Chondrocyte (in vitro differentiated cells): ENCODE measurements at regions not wholly inside any gene's neighbourhood (a gene's known extent, or its start where the extent isn't known, plus 50 kb on each side); places are given as distances from the start of the nearest gene placed in this dataset.

Source experiments
- DNase-seq: peaks from one replicate; pipeline ENCODE4 v3.0.0; 2021; ENCODE audit warnings: mixed read lengths, low spot score
- H3K27ac Mint-ChIP-seq: one replicate; pipeline ENCODE4 v1.8.0; 2021; ENCODE audit warnings: mild to moderate bottlenecking, moderate library complexity, mixed read lengths; ENCODE audit not compliant: unreplicated experiment
- H3K27me3 Mint-ChIP-seq: 2 replicates; pipeline ENCODE4 v1.8.0; 2021; ENCODE audit warnings: low read depth, mixed read lengths
- H3K36me3 Mint-ChIP-seq: 2 replicates; pipeline ENCODE4 v1.8.0; 2021; ENCODE audit warnings: low read depth, mixed read lengths
- H3K4me1 Mint-ChIP-seq: 2 replicates; pipeline ENCODE4 v1.8.0; 2021; ENCODE audit warnings: low read depth, mild to moderate bottlenecking, mixed read lengths
- H3K4me3 Mint-ChIP-seq: one replicate; pipeline ENCODE4 v1.8.0; 2021; ENCODE audit warnings: mild to moderate bottlenecking, moderate library complexity, mixed read lengths; ENCODE audit not compliant: unreplicated experiment
- H3K9me3 Mint-ChIP-seq: 2 replicates; pipeline ENCODE4 v1.8.0; 2021; ENCODE audit warnings: low read depth, mixed read lengths
- TF ChIP-seq, protein P1 (sequence below): fragments of 200-600 bp; sonication (generic); IDR thresholded peaks from 2 replicates; pipeline ENCODE4 v1.5.0; 2021; ENCODE audit warnings: antibody characterized with exemption, mild to moderate bottlenecking, moderate library complexity

- Mint-ChIP-seq H3K27me3 (no peaks in the 10 kb centered on the region), H3K4me3 (no peak overlapping the region), H3K27ac (no peak overlapping the region)
These were observed 277.4 kb upstream of the PHYHIPL start for GRCh38 chr10:58898854-58899573.

DNA sequence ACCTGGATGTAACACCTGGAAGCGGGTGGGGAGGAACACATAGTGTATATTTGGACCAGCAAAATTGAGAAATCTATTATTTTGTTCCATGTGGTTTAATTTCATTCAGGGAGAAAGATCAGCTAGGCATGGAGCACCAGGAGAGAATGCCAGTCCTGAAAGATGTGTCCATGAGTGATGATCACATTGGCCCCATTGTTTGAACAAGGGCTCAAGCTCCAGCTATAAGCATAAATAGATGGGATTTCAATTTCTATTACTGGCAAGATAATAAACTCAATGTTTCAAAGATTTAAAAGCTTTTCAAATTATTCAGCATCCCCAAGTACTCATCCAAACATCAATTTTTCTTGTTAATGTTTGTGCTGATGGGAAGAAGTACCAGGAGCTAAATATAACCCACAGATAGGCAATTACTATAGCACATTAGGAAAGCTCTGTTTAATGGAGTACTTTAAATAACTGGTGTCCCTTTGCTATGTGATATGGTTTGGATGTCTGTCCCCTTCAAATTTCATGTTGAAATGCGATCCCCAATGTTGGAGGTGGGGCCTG, 275.3 kb upstream of the PHYHIPL start:
- H3K27me3 Mint-ChIP-seq = no peaks in the 10 kb centered on the region
- peaks cover 13% of the 10 kb centered on the region for H3K9me3 Mint-ChIP-seq
- no peak overlapping the region for H3K4me3 Mint-ChIP-seq
- H3K4me1 Mint-ChIP-seq = peaks cover 16% of the 10 kb centered on the region
- no peak overlapping the region for H3K27ac Mint-ChIP-seq
- TF ChIP-seq, protein P1, sequence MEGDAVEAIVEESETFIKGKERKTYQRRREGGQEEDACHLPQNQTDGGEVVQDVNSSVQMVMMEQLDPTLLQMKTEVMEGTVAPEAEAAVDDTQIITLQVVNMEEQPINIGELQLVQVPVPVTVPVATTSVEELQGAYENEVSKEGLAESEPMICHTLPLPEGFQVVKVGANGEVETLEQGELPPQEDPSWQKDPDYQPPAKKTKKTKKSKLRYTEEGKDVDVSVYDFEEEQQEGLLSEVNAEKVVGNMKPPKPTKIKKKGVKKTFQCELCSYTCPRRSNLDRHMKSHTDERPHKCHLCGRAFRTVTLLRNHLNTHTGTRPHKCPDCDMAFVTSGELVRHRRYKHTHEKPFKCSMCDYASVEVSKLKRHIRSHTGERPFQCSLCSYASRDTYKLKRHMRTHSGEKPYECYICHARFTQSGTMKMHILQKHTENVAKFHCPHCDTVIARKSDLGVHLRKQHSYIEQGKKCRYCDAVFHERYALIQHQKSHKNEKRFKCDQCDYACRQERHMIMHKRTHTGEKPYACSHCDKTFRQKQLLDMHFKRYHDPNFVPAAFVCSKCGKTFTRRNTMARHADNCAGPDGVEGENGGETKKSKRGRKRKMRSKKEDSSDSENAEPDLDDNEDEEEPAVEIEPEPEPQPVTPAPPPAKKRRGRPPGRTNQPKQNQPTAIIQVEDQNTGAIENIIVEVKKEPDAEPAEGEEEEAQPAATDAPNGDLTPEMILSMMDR = no peak
- DNase-seq = no peak
- H3K36me3 Mint-ChIP-seq = peaks cover 3% of the 10 kb centered on the region

More at GRCh38 chr10:58898854-58899573, 277.4 kb upstream of the PHYHIPL start:
- H3K9me3 Mint-ChIP-seq = peaks cover 13% of the 10 kb centered on the region
- DNase-seq = no peak
- H3K36me3 Mint-ChIP-seq = peaks cover 3% of the 10 kb centered on the region
- TF ChIP-seq, protein P1 = no peak
- peaks cover 21% of the 10 kb centered on the region for H3K4me1 Mint-ChIP-seq

DNA sequence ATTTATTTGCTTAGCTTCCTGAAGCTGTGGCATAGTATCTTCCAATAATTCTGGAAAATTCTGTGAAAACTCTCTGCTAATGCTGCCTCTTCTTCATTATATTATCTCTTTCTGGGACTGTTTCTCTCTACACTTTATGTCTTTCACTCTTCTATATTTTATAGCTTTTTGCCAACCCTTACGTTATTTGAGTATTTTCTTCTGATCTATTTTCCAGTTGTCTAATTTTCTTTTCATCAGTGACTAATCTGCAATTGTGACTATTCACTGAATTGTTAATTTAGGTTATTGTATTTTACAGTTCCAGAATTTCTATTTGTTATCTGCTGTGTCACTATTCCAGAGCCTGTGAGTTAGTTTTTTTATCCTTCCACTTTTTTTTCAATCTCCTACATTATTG, 273.4 kb upstream of the PHYHIPL start:
- peaks cover 13% of the 10 kb centered on the region for H3K9me3 Mint-ChIP-seq
- no peaks in the 10 kb centered on the region for H3K4me1 Mint-ChIP-seq
- H3K27ac Mint-ChIP-seq = no peak overlapping the region
- DNase-seq = no peak
- TF ChIP-seq, protein P1 = no peak
- H3K27me3 Mint-ChIP-seq = no peaks in the 10 kb centered on the region
- peaks cover 3% of the 10 kb centered on the region for H3K36me3 Mint-ChIP-seq
- H3K4me3 Mint-ChIP-seq = no peak overlapping the region

DNA sequence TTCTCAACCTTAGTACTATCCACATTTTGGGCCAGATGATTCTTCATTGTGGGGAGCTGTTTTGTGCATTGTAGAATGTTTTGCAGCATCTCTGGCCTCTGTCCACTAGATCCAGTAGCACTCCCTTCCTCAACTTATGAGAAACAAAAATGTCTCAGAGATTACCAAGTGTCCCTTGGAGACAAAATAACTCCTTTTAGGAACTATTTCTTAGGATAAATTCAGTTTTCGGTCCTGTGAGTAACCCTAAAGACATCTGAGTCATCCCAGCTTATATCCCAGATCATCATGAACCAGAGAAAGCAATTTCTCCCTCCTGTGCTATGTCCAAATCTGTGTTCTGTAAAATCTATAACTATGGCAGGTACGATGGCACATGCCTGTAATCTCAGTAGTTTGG, 266.6 kb upstream of the PHYHIPL start:
- TF ChIP-seq, protein P1 = no peak
- Mint-ChIP-seq H3K9me3 (no peaks in the 10 kb centered on the region), H3K27ac (no peak overlapping the region), H3K27me3 (peaks cover 4% of the 10 kb centered on the region), H3K4me3 (no peak overlapping the region), H3K36me3 (no peaks in the 10 kb centered on the region), H3K4me1 (no peaks in the 10 kb centered on the region)
- no peak for DNase-seq

GRCh38 chr10:58913717-58914116, 262.7 kb upstream of the PHYHIPL start:
- Mint-ChIP-seq H3K4me3 (no peak overlapping the region), H3K4me1 (no peaks in the 10 kb centered on the region), H3K27me3 (peaks cover 6% of the 10 kb centered on the region), H3K36me3 (no peaks in the 10 kb centered on the region), H3K27ac (no peak overlapping the region), H3K9me3 (no peaks in the 10 kb centered on the region)
- TF ChIP-seq, protein P1 = no peak
- no peak for DNase-seq
